ENCODE measurements at regions not wholly inside any gene's neighbourhood (a gene's known extent, or its start where the extent isn't known, plus 50 kb on each side); places are given as distances from the start of the nearest gene placed in this dataset.
"Not testable (repeated sequence)": the region's sequence is repeated elsewhere in the genome, so short reads cannot be mapped to it uniquely, and the experiment has no call there.

DNA sequence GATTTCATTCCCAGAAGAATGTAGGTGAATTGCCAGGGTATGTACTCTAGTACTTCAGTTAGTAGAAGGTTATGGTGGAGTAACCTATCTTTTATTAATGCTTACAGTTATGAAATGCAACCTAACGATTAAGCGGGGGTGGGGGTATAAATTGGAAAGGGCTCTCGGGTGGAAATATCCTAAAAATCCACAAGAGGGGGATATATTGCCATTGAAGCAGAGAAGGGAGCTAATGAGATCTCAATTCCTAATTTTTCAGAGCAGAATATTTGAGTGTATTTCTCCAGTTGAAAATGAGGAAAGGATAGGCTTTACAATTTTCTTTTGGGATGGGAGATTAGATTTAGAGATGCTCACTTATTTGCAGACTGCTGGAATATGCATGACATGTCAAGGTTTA, 90.8 kb downstream of the DNAJB9 start:
- Histone ChIP-seq H3K9me3 (no peaks in the 10 kb centered on the region), H3K27ac (no peak overlapping the region), H3K27me3 (no peaks in the 10 kb centered on the region), H3K4me3 (no peak overlapping the region), H3K36me3 (no peaks in the 10 kb centered on the region), H3K4me1 (no peaks in the 10 kb centered on the region)
- TF ChIP-seq EP300 (IDR thresholded peaks at IDR 0.05) (no peak), POLR2A (IDR thresholded peaks at IDR 0.05) (no peak)
- TF ChIP-seq, protein P1, sequence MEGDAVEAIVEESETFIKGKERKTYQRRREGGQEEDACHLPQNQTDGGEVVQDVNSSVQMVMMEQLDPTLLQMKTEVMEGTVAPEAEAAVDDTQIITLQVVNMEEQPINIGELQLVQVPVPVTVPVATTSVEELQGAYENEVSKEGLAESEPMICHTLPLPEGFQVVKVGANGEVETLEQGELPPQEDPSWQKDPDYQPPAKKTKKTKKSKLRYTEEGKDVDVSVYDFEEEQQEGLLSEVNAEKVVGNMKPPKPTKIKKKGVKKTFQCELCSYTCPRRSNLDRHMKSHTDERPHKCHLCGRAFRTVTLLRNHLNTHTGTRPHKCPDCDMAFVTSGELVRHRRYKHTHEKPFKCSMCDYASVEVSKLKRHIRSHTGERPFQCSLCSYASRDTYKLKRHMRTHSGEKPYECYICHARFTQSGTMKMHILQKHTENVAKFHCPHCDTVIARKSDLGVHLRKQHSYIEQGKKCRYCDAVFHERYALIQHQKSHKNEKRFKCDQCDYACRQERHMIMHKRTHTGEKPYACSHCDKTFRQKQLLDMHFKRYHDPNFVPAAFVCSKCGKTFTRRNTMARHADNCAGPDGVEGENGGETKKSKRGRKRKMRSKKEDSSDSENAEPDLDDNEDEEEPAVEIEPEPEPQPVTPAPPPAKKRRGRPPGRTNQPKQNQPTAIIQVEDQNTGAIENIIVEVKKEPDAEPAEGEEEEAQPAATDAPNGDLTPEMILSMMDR (IDR thresholded peaks at IDR 0.05), result no peak
- 36 to 39% methylated on average over 3 of the region's 3 CpGs for WGBS, 2 donors
- DNase-seq (ENCODE audit: low spot score in 2 of 2), result no peak

DNA sequence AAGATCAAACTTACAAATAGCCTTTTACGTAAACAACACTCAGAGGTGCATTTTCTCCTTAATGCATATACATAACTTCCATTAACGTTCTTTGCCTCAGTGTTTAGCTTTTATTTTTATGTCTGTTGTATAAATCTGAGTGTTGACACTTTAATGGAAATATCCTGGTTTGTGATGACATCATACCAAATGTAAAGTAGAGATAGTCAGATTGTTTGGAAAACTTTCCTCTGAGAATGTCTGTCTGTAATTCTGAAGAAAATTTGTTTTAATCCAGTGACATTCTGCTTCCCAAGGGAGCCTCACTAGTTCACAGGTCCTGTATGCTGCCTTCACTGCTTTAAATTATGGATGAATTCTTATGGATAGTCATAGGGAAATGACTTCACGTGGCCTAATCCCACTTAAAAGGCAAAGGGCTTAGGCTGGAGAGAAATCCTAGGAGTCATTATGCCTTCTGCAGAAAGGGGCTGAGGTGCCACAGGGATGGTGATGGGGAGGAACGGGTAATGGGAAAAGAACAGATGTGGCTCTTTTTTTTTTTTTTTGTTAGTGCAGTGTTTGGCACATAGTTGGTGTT, 93.2 kb downstream of the DNAJB9 start:
- no peak overlapping the region for H3K4me3 ChIP-seq
- TF ChIP-seq EP300 (IDR thresholded peaks at IDR 0.05), result no peak
- no peak for TF ChIP-seq POLR2A (IDR thresholded peaks at IDR 0.05)
- TF ChIP-seq, protein P1 (IDR thresholded peaks at IDR 0.05), result no peak
- WGBS, 2 donors, result 59 to 60% methylated on average over 4 of the region's 4 CpGs
- H3K27me3 ChIP-seq, result no peaks in the 10 kb centered on the region
- H3K36me3 ChIP-seq, result no peaks in the 10 kb centered on the region
- no peaks in the 10 kb centered on the region for H3K9me3 ChIP-seq
- no peak for DNase-seq (ENCODE audit: low spot score in 2 of 2)
- H3K27ac ChIP-seq, result no peak overlapping the region
- no peaks in the 10 kb centered on the region for H3K4me1 ChIP-seq

DNA sequence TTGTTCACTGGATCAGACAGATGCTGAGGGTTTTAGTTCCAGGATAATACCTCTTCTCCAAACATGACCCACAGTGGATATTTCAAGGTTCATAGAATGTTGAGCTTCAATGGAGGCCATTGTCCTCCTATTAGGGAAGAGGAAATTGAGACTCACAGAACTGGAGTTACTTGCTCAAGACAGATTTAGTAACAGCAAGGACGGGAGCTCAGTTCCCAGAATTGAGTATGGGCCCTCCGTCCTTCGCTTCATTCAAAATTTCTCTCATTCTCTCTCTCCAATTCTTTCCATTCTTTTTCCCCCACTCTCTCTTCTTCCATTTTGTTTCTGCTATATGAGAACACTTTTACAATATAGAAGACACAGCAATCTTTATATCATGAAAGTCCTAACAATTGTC, 94.0 kb downstream of the DNAJB9 start:
- TF ChIP-seq, protein P1 (IDR thresholded peaks at IDR 0.05), result no peak
- TF ChIP-seq POLR2A (IDR thresholded peaks at IDR 0.05) (no peak), EP300 (IDR thresholded peaks at IDR 0.05) (no peak)
- Histone ChIP-seq H3K27me3 (no peaks in the 10 kb centered on the region), H3K4me3 (no peak overlapping the region), H3K9me3 (no peaks in the 10 kb centered on the region), H3K27ac (no peak overlapping the region), H3K4me1 (no peaks in the 10 kb centered on the region), H3K36me3 (no peaks in the 10 kb centered on the region)
- WGBS, 2 donors, result 59 to 61% methylated on average over 3 of the region's 3 CpGs
- no peak for DNase-seq (ENCODE audit: low spot score in 2 of 2)

DNA sequence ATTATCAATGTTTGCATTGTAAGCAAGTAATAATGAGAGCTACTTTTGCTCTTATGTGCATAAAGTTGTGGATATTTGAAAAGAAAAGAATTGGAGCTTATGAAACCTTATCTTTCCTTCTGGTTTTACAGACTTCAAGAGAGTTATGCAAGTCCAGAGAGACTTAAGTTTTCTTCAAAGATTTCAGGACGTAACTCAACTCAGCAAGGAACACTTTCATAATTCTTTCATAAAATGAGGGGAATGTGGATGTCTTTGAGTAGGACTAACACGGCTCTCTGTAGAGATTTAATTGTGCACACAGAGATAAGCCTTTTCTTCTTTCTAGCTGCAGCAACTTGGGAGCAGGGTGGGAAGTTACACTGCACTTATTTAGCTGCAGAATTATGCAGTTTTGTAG, 97.5 kb downstream of the DNAJB9 start:
- Histone ChIP-seq H3K4me1 (no peaks in the 10 kb centered on the region), H3K9me3 (peaks cover 0 to 7% (median 0%) of the 10 kb centered on the region in 4 donors), H3K36me3 (no peaks in the 10 kb centered on the region), H3K27ac (no peak overlapping the region), H3K27me3 (no peaks in the 10 kb centered on the region), H3K4me3 (no peak overlapping the region)
- TF ChIP-seq, protein P1 (IDR thresholded peaks at IDR 0.05), result no peak
- no peak for TF ChIP-seq POLR2A (IDR thresholded peaks at IDR 0.05)
- TF ChIP-seq EP300 (IDR thresholded peaks at IDR 0.05), result no peak
- 22 to 24% methylated on average over 2 of the region's 2 CpGs for WGBS, 2 donors
- DNase-seq (ENCODE audit: low spot score in 2 of 2), result no peak

DNA sequence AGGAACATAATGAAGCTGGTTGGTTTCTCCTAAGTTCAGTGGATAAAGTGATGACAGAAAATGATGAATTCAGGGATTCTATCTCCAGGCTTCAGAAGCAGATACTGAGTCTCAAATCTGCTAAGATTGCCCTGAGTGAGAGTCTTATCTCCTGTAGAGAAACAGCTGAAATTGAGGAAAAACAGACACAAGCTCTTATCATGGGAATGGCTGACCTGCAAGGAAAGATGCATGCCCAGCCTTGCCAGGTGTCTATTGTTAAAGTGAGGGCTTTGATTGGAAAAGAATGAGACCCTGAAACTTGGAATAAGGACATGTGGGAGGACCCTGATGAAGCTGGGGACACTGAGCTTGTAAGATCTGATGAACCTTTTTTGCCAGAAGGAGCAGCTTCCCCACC, 100.3 kb downstream of the DNAJB9 start:
- Histone ChIP-seq H3K4me3 (no peak overlapping the region), H3K4me1 (no peaks in the 10 kb centered on the region), H3K27ac (no peak overlapping the region), H3K27me3 (no peaks in the 10 kb centered on the region), H3K36me3 (no peaks in the 10 kb centered on the region), H3K9me3 (peaks cover 0 to 7% (median 0%) of the 10 kb centered on the region in 4 donors)
- DNase-seq (ENCODE audit: low spot score in 2 of 2), result no peak
- TF ChIP-seq POLR2A (IDR thresholded peaks at IDR 0.05) (no peak), EP300 (IDR thresholded peaks at IDR 0.05) (no peak)
- TF ChIP-seq, protein P1 (IDR thresholded peaks at IDR 0.05), result no peak

DNA sequence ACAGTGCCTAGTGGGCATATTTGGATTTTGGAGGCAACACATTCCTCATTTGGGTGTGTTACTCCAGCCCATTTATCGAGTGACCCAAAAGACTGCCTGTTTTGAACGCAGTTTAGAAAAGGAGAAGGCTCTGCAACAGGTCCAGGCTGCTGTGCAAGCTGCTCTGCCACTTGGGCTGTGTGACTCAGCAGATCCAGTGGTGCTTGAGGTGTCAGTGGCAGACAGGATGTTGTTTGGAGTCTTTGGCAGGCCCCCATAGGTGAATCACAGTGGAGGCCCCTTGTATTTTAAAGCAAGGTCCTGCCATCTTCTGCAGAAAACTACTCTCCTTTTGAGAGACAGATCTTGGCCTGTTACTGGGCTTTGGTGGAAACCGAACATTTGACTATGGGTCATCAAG, 104.0 kb downstream of the DNAJB9 start:
- not testable (repeated sequence) for H3K9me3 ChIP-seq; H3K4me1 ChIP-seq; H3K27ac ChIP-seq; H3K27me3 ChIP-seq; DNase-seq (ENCODE audit: low spot score in 2 of 2); H3K36me3 ChIP-seq; H3K4me3 ChIP-seq
- 88 to 92% methylated on average over 3 of the region's 3 CpGs for WGBS, 2 donors
